ENCODE measurements at regions not wholly inside any gene's neighbourhood (a gene's known extent, or its start where the extent isn't known, plus 50 kb on each side); places are given as distances from the start of the nearest gene placed in this dataset.

- intact Hi-C loops (cut with micrococcal nuclease) = no loop called here
- Histone ChIP-seq H3K9me3 (replicated peaks) (peaks cover 7% of the 10 kb centered on the region), H3K4me3 (no peak overlapping the region), H3K27ac (replicated peaks) (no peak overlapping the region), H3K36me3 (no peaks in the 10 kb centered on the region), H3K27me3 (ENCODE audit: low read depth) (peaks cover 11% of the 10 kb centered on the region), H3K4me1 (no peaks in the 10 kb centered on the region)
- no peak for TF ChIP-seq CTCF (IDR thresholded peaks at IDR 0.05; ENCODE audit: borderline replicate concordance)
- no peak for DNase-seq
Measured at GRCh38 chr13:47008318-47008717, 111.5 kb upstream of the HTR2A start.

- no peak for DNase-seq
- no peak for TF ChIP-seq CTCF (IDR thresholded peaks at IDR 0.05; ENCODE audit: borderline replicate concordance)
- no peak overlapping the region for H3K4me3 ChIP-seq
- H3K36me3 ChIP-seq = no peaks in the 10 kb centered on the region
- peaks cover 17% of the 10 kb centered on the region for H3K27me3 ChIP-seq (ENCODE audit: low read depth)
- no peaks in the 10 kb centered on the region for H3K4me1 ChIP-seq
- H3K9me3 ChIP-seq (replicated peaks) = peaks cover 7% of the 10 kb centered on the region
- intact Hi-C loops (cut with micrococcal nuclease) = no loop called here
- no peak overlapping the region for H3K27ac ChIP-seq (replicated peaks)
Measured at GRCh38 chr13:47005756-47006414, 109.0 kb upstream of the HTR2A start.

GRCh38 chr13:47004540-47004939, 107.7 kb upstream of the HTR2A start:
- Histone ChIP-seq H3K27me3 (ENCODE audit: low read depth) (peaks cover 17% of the 10 kb centered on the region), H3K4me3 (no peak overlapping the region), H3K9me3 (replicated peaks) (peaks cover 7% of the 10 kb centered on the region), H3K27ac (replicated peaks) (no peak overlapping the region), H3K36me3 (no peaks in the 10 kb centered on the region), H3K4me1 (no peaks in the 10 kb centered on the region)
- TF ChIP-seq CTCF (IDR thresholded peaks at IDR 0.05; ENCODE audit: borderline replicate concordance) = no peak
- intact Hi-C loops (cut with micrococcal nuclease) = no loop called here
- no peak for DNase-seq

- no peaks in the 10 kb centered on the region for H3K36me3 ChIP-seq
- H3K9me3 ChIP-seq (replicated peaks) = peaks cover 7% of the 10 kb centered on the region
- intact Hi-C loops (cut with micrococcal nuclease) = no loop called here
- no peak for DNase-seq
- no peaks in the 10 kb centered on the region for H3K4me1 ChIP-seq
- H3K4me3 ChIP-seq = no peak overlapping the region
- peaks cover 17% of the 10 kb centered on the region for H3K27me3 ChIP-seq (ENCODE audit: low read depth)
- TF ChIP-seq CTCF (IDR thresholded peaks at IDR 0.05; ENCODE audit: borderline replicate concordance) = no peak
- no peak overlapping the region for H3K27ac ChIP-seq (replicated peaks)
Measured at GRCh38 chr13:47004027-47004426, 107.2 kb upstream of the HTR2A start.

GRCh38 chr13:47000165-47000564, 103.3 kb upstream of the HTR2A start:
- Histone ChIP-seq H3K4me3 (no peak overlapping the region), H3K4me1 (no peaks in the 10 kb centered on the region), H3K27me3 (ENCODE audit: low read depth) (peaks cover 17% of the 10 kb centered on the region), H3K36me3 (no peaks in the 10 kb centered on the region), H3K9me3 (replicated peaks) (no peaks in the 10 kb centered on the region), H3K27ac (replicated peaks) (no peak overlapping the region)
- no peak for TF ChIP-seq CTCF (IDR thresholded peaks at IDR 0.05; ENCODE audit: borderline replicate concordance)
- intact Hi-C loops (cut with micrococcal nuclease) = no loop called here
- DNase-seq = no peak

Measured in left ventricle myocardium inferior (tissue), 1 donor.